ENCODE measurements at regions not wholly inside any gene's neighbourhood (a gene's known extent, or its start where the extent isn't known, plus 50 kb on each side); places are given as distances from the start of the nearest gene placed in this dataset.

GRCh38 chr16:5905935-5906334 is 808.3 kb upstream of the EEF2KMT start:
- TF ChIP-seq, protein P1, sequence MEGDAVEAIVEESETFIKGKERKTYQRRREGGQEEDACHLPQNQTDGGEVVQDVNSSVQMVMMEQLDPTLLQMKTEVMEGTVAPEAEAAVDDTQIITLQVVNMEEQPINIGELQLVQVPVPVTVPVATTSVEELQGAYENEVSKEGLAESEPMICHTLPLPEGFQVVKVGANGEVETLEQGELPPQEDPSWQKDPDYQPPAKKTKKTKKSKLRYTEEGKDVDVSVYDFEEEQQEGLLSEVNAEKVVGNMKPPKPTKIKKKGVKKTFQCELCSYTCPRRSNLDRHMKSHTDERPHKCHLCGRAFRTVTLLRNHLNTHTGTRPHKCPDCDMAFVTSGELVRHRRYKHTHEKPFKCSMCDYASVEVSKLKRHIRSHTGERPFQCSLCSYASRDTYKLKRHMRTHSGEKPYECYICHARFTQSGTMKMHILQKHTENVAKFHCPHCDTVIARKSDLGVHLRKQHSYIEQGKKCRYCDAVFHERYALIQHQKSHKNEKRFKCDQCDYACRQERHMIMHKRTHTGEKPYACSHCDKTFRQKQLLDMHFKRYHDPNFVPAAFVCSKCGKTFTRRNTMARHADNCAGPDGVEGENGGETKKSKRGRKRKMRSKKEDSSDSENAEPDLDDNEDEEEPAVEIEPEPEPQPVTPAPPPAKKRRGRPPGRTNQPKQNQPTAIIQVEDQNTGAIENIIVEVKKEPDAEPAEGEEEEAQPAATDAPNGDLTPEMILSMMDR (IDR thresholded peaks at IDR 0.05): no peak
- no peak for TF ChIP-seq POLR2A (IDR thresholded peaks at IDR 0.05)
